GM18870 (cell line): ENCODE measurements at regions not wholly inside any gene's neighbourhood (a gene's known extent, or its start where the extent isn't known, plus 50 kb on each side); places are given as distances from the start of the nearest gene placed in this dataset.
"Not testable (repeated sequence)": the region's sequence is repeated elsewhere in the genome, so short reads cannot be mapped to it uniquely, and the experiment has no call there.

Experiments
- ATAC-seq: cut with Tn5 transposase; IDR thresholded peaks from one replicate; pipeline ENCODE4 v1.9.1; 2021; ENCODE audit warnings: moderate library complexity; ENCODE audit not compliant: unreplicated experiment

GRCh38 chr2:175769200-175769599, 232.9 kb downstream of the LNPK start:
- ATAC-seq = no peak

DNA sequence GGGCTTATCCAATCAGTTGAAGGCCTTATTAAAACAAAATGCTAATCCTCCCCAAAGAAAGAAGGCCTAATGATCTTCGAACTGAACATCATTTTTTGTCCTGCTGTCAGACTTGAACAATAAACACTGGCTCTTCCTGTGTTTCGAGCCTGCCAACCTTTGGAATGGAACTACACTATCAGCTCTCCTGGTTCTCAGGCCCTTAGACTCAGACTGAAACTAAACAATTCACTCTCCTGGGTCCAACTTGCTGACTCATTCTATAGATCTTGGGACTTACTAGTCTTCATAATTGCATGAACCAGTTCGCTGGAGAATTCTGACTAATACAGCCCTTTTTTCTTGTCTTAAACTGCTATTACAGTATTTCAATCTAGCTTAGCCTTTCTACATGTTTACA, 235.2 kb downstream of the LNPK start:
- no peak for ATAC-seq

GRCh38 chr2:175755656-175756386, 246.2 kb downstream of the LNPK start:
- ATAC-seq = no peak

- no peak for ATAC-seq
Observed at GRCh38 chr2:175755169-175755568, 246.9 kb downstream of the LNPK start.

GRCh38 chr2:175750195-175750594, 251.9 kb downstream of the LNPK start:
- no peak for ATAC-seq

DNA sequence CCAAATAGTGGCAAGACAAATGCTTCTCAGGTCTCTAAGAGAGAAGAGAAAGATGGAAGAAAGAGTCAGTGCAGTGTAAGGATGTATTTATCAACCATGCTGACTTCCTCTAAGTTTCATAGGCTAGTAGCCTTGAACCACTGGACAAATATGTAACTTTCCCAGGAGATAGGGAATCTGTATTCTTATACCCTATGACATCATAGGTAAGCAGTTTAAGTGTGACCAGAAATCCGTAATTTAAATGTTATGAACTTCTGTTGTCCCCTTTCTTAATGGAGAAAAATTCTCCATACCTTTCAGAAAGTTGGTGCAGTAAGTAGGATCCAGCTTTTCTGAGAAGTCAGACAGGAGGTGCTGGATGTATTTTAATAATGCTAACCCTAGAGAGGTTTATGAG, 256.2 kb downstream of the LNPK start:
- no peak for ATAC-seq

DNA sequence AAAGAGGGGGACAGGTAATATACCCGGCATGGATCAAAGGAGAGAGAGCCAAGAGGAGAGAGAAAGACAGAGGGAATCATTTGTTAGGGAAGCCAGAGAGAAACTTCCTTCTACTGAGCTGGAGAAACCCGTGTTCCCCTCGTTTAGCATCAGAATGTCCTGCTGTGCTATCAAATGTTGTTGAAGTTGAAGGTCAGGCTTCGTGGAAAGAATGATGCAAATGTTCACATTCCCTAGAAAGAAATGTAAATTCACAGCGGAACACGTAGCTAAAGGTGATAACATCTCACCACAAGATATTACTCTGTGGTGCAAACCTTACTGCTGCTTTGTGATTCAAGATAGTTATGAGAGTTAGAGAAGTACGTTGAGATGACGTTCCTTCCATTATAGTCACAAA, 258.1 kb downstream of the LNPK start:
- no peak for ATAC-seq

DNA sequence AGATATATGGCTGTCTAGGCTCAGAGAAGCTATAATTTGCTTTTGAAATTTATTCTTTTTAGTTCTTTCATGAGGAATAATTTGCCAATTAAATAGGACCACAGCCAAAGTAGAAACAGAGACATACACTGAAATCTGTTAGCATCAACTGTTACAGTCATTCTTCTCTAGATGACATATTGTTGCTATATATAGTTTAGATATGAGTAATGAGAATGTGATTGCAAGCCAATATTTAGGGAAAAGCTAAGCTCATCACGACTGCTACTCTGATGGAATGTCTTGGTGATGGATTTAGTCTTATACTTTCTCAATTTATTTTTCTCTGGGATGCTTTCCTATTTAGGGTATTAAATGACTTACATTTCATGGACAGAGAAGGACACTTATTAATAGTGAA, 259.1 kb downstream of the LNPK start:
- no peak for ATAC-seq

DNA sequence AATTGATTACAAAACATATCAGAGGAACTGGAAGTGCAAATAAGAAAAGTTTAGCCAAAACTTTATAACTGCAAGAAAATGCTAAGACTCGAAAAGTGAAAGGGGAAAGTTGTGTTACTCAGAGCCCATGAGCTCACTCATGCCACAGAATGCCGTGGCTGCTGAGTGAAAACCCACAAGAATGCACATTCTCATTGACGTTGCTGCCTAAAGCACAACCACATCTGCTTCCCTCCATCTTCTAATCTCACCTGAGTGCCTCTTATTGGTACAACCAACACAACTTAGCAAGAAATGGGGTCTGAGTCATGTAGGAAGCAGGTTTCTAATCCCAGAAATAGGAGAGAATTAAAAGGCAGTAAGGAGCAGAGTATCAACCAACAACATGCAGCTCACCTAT, 259.7 kb downstream of the LNPK start:
- no peak for ATAC-seq

DNA sequence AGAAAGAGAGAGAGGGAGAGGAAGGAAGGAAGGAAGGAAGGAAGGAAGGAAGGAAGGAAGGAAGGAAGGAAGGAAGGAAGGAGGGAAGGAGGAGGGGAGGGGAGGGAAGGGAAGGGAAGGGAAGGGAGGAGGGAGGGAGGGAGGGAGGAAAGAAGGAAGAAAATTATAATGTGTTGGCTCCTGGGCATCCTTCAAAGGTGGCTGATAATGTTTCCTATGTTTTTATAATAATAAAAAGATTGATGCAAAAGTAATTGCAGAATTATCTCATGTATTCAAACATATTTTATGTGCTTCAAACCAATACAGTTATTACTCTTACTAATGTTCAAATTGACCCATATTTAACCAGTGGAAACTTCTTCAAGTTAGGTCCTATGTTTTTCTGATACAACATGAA, 260.9 kb downstream of the LNPK start:
- ATAC-seq = no peak

- ATAC-seq = no peak
Observed at GRCh38 chr2:175737722-175738361, 264.2 kb downstream of the LNPK start.

DNA sequence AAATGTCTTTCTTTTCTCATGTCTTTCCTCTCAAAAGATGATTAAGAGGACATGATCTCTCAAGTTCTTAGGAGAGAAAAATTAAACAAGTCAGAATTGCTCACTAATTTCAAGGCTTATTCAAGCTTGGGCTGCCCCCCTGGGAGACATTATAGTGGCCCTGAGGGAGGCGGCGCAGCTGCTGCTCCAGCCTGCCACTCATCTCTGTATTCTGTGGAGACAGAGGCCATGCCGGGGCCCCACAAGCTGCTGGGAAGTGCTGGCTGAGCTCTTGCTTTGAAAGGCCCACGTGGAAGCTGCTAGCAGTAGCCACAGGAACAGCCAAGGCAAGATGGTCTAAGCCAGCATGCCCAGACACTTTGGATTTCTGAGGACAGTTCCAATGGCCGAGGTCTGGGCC, 267.4 kb downstream of the LNPK start:
- ATAC-seq = no peak

- no peak for ATAC-seq
Observed at GRCh38 chr2:175732531-175732930, 269.5 kb downstream of the LNPK start.

GRCh38 chr2:175730050-175730449, 272.0 kb downstream of the LNPK start:
- no peak for ATAC-seq

- no peak for ATAC-seq
Observed at GRCh38 chr2:175729049-175729706, 272.9 kb downstream of the LNPK start.

DNA sequence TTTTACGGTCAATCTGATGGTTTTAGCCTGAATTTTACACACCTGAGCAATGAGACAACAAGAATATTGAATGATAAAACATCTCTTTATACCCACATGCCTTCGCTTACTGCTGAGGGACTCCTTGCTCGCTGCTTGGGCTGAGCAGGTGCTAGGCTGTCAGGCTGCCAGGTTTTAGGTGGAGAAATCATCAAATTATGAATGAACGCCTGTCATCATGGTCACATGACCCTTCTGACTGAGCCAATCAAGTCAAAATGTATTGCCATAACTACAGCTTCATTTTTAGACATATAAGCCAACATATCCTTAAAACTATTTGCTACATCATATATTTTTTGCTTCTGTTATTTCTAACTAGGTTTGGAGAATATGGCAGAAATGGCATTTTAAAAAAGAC, 274.0 kb downstream of the LNPK start:
- ATAC-seq = no peak

DNA sequence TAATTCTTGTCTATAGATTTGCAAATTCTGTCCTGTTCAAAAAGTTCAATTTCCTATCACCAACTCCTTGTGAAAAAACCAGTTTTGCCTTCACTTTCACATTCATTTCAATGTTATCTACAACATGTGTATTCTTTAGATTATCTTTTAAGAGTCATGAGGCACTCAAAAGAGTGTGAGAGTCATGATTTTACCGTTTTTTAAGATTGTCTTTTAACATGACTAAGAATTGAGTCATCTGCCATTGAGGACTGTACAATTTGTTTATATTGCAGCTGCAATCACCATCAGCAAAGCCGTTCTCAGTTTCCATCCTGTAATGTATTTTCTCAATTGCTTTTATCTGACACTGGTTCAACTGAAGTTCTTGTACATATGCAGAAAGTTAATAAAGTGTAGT, 275.8 kb downstream of the LNPK start:
- ATAC-seq = no peak

DNA sequence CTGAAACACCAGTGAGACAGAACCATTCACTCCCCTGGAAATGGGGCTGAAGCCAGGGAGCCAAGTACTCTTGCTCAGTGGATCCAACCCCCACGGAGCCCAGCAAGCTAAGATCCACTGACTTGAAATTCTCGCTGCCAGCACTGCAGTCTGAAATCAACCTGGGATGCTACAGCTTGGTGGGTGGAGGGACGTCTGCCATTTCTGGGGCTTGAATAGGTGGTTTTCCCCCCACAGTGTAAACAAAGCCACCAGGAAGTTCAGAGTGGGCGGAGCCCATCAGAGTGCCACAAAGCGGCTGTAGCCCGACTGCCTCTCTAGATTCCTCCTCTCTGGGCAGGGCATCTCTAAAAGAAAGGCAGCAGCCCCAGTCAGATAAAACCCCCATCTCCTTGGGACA, 292.8 kb downstream of the LNPK start:
- no peak for ATAC-seq

- ATAC-seq = no peak
Observed at GRCh38 chr2:175707322-175707721, 294.7 kb downstream of the LNPK start.

DNA sequence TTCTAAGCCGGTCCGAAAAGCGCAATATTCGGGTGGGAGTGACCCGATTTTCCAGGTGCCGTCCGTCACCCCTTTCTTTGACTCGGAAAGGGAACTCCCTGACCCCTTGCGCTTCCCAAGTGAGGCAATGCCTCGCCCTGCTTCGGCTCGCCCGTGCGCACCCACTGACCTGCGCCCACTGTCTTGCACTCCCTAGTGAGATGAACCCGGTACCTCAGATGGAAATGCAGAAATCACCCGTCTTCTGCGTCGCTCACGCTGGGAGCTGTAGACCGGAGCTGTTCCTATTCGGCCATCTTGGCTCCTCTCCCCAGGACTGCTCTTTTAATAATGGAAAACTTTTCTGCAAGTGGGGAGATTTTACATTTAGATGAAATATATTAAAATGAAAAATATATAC, 297.5 kb downstream of the LNPK start:
- ATAC-seq = not testable (repeated sequence)

GRCh38 chr2:175698061-175698460, 304.0 kb downstream of the LNPK start:
- ATAC-seq = no peak

GRCh38 chr2:175690113-175690837, 311.8 kb downstream of the LNPK start:
- no peak for ATAC-seq
